K562 (cell line): ENCODE measurements at regions not wholly inside any gene's neighbourhood (a gene's known extent, or its start where the extent isn't known, plus 50 kb on each side); places are given as distances from the start of the nearest gene placed in this dataset.

Source experiments
- CHD2 ChIP-seq: IDR thresholded peaks from 2 replicates; pipeline ENCODE4 v1.6.1; 2011; ENCODE audit warnings: low read depth, low read length
- CTCF ChIP-seq, 3 experiments: IDR thresholded peaks in 2 of 3; conservative IDR thresholded peaks in 1 of 3; 2 replicates each; pipeline ENCODE4 v1.5.1; 2011 to 2012; ENCODE audit warnings: low read length in 3 of 3, mild to moderate bottlenecking in 3 of 3, control low read depth in 2 of 3, improper control_type of control experiment in 1 of 3, inconsistent platforms in 1 of 3, low read depth in 1 of 3, mixed read lengths in 1 of 3, moderate library complexity in 1 of 3; ENCODE audit not compliant: insufficient read depth in 2 of 3
- GATAD2B ChIP-seq: fragments of 450-650 bp; IDR thresholded peaks from 2 replicates; pipeline ENCODE4 v1.6.1; 2017; ENCODE audit warnings: mild to moderate bottlenecking, borderline replicate concordance
- HDAC2 ChIP-seq: fragments of 450-650 bp; IDR thresholded peaks from 2 replicates; pipeline ENCODE4 v1.6.1; 2016; ENCODE audit warnings: mild to moderate bottlenecking
- MNT ChIP-seq, 2 experiments: fragments of 450-650 bp; conservative IDR thresholded peaks; 2 replicates each; pipeline ENCODE4 v1.6.1; 2017; ENCODE audit warnings: mild to moderate bottlenecking in 2 of 2, moderate library complexity in 2 of 2
- MXD1 ChIP-seq: fragments of 250-450 bp; sonication (Bioruptor Pico); IDR thresholded peaks from 2 replicates; pipeline ENCODE4 v1.8.0; 2021; ENCODE audit warnings: borderline replicate concordance, mild to moderate bottlenecking, moderate library complexity; ENCODE audit not compliant: poor library complexity, severe bottlenecking
- PATZ1 ChIP-seq: fragments of 250-450 bp; sonication (Bioruptor Pico); IDR thresholded peaks from 2 replicates; pipeline ENCODE4 v1.5.0; 2020; ENCODE audit warnings: mild to moderate bottlenecking, borderline replicate concordance
- POLR2A ChIP-seq: fragments of 450-650 bp; conservative IDR thresholded peaks from 2 replicates; pipeline ENCODE4 v1.6.1; 2016
- POLR2AphosphoS5 ChIP-seq: IDR thresholded peaks from 2 replicates; pipeline ENCODE4 v1.6.1; 2011; ENCODE audit warnings: mild to moderate bottlenecking, low read depth, low read length, moderate library complexity; ENCODE audit not compliant: control insufficient read depth, insufficient read depth
- PYGO2 ChIP-seq: fragments of 450-650 bp; IDR thresholded peaks from 2 replicates; pipeline ENCODE4 v1.6.1; 2016; ENCODE audit warnings: mild to moderate bottlenecking, missing genetic modification characterization, moderate library complexity, missing compliant biosample characterization
- STAT5B ChIP-seq: fragments of 250-450 bp; sonication (Bioruptor Pico); IDR thresholded peaks from 2 replicates; pipeline ENCODE4 v1.8.0; 2021; ENCODE audit warnings: mild to moderate bottlenecking, inconsistent platforms
- TARDBP ChIP-seq: fragments of 450-650 bp; IDR thresholded peaks from 2 replicates; pipeline ENCODE4 v1.6.1; 2016
- TF ChIP-seq, protein P1 (sequence below): sonication (generic); formaldehyde crosslinking; IDR thresholded peaks from 2 replicates; pipeline ENCODE4 v1.9.0; 2022; ENCODE audit warnings: mild to moderate bottlenecking, missing genetic modification reagents
- TF ChIP-seq, protein P2 (sequence below): sonication (generic); formaldehyde crosslinking; IDR thresholded peaks from 2 replicates; pipeline ENCODE4 v1.9.0; 2022; ENCODE audit warnings: mild to moderate bottlenecking, missing genetic modification reagents

DNA sequence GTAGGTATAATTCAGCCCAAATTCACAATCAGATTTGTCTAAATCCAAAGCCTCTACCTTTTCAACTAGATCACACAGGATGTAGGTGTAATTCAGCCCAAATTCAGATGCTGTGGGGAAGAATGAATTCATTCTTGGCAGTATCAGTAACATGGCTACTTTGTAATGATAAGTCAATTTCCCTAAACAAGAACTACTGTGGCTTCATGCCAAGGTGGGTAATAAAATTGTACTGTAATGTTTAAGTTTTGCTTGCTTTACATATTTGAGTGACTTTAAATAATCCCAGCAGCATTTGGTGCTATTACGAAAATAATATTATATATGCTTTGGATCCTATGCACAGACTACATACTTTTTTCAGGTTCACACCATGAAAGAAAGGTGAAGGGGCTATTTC lies 239.1 kb downstream of the HDGFL1 start:
- TF ChIP-seq MXD1 (CRISPR knock-in tag) (no peak), PATZ1 (CRISPR knock-in tag) (no peak), TARDBP (no peak), MNT (conservative IDR thresholded peaks at IDR 0.05) (no peak), POLR2A (no peak), GATAD2B (no peak), HDAC2 (no peak), POLR2AphosphoS5 (no peak), PYGO2 (tag) (no peak), STAT5B (CRISPR knock-in tag) (no peak), CTCF (IDR thresholded peaks at IDR 0.05 in 2 of 3, conservative IDR thresholded peaks at IDR 0.05 in 1 of 3; ENCODE audit: insufficient read depth in 2 of 3, low read depth in 1 of 3, low read length in 3 of 3) (no peak), CHD2 (no peak)
- TF ChIP-seq, protein P1, sequence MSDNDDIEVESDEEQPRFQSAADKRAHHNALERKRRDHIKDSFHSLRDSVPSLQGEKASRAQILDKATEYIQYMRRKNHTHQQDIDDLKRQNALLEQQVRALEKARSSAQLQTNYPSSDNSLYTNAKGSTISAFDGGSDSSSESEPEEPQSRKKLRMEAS (CRISPR knock-in tag): no peak
- TF ChIP-seq, protein P2, sequence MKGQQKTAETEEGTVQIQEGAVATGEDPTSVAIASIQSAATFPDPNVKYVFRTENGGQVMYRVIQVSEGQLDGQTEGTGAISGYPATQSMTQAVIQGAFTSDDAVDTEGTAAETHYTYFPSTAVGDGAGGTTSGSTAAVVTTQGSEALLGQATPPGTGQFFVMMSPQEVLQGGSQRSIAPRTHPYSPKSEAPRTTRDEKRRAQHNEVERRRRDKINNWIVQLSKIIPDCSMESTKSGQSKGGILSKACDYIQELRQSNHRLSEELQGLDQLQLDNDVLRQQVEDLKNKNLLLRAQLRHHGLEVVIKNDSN (CRISPR knock-in tag): no peak
